ENCODE measurements at regions not wholly inside any gene's neighbourhood (a gene's known extent, or its start where the extent isn't known, plus 50 kb on each side); places are given as distances from the start of the nearest gene placed in this dataset.

DNA sequence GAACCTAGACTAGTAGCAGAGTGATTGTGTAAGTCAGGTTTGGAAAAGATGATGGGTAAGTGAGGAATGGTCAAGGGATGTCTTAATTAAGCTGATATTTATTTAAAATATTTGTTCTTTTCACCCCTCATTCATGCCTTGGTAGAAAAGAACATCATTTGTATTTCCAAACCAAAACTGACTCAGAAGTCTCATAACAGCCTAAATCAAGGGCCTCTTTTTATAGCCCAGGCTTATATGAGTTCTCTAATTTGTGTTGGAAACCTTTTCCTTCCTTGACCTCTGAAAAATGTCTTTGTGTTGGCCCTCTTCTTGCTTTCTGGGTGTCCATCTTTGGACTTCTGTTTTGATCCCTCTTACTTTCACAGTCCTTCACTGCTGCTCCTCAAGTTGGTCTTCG lies 1428.2 kb downstream of the MRPL39 start:
- intact Hi-C loops (cut with micrococcal nuclease) = no loop called here
- CTCF ChIA-PET = no interaction called here

GRCh38 chr21:24175106-24175505 lies 1432.2 kb downstream of the MRPL39 start:
- no peak overlapping the region for H3K4me3 ChIP-seq (ENCODE audit: control extremely low read depth in 1 of 5, extremely low read depth in 1 of 5, insufficient read depth in 1 of 5, low read depth in 2 of 5, low read length in 4 of 5)
- H2AFZ ChIP-seq (ENCODE audit: insufficient read depth, low read depth, low read length, poor library complexity, severe bottlenecking) = no peak overlapping the region
- TF ChIP-seq EZH2 (IDR thresholded peaks at IDR 0.05; ENCODE audit: borderline replicate concordance, insufficient read depth, low read depth, low read length, poor library complexity, severe bottlenecking) = no peak
- TF ChIP-seq, protein P1, sequence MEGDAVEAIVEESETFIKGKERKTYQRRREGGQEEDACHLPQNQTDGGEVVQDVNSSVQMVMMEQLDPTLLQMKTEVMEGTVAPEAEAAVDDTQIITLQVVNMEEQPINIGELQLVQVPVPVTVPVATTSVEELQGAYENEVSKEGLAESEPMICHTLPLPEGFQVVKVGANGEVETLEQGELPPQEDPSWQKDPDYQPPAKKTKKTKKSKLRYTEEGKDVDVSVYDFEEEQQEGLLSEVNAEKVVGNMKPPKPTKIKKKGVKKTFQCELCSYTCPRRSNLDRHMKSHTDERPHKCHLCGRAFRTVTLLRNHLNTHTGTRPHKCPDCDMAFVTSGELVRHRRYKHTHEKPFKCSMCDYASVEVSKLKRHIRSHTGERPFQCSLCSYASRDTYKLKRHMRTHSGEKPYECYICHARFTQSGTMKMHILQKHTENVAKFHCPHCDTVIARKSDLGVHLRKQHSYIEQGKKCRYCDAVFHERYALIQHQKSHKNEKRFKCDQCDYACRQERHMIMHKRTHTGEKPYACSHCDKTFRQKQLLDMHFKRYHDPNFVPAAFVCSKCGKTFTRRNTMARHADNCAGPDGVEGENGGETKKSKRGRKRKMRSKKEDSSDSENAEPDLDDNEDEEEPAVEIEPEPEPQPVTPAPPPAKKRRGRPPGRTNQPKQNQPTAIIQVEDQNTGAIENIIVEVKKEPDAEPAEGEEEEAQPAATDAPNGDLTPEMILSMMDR (IDR thresholded peaks at IDR 0.05) = no peak
- H3K4me1 ChIP-seq (ENCODE audit: control insufficient read depth in 2 of 2, insufficient read depth in 2 of 2, low read length in 2 of 2) = no peaks in the 10 kb centered on the region
- H3K27me3 ChIP-seq (replicated peaks in 1 of 4; ENCODE audit: control extremely low read depth in 1 of 4, control insufficient read depth in 3 of 4, insufficient read depth in 4 of 4, low read length in 3 of 4) = no peaks in the 10 kb centered on the region
- no peak overlapping the region for H3K27ac ChIP-seq (ENCODE audit: low read length in 2 of 2)
- Mint-ChIP-seq H3K4me1 (no peaks in the 10 kb centered on the region), H3K9me3 (ENCODE audit: insufficient read depth) (peaks cover 4% of the 10 kb centered on the region), H3K27me3 (no peaks in the 10 kb centered on the region), H3K27ac (no peak overlapping the region), H3K4me3 (no peak overlapping the region)
- intact Hi-C loops (cut with micrococcal nuclease) = no loop called here
- WGBS (ENCODE audit: insufficient coverage) = 100% methylated on average over 1 of the region's 1 CpG
- H3K36me3 ChIP-seq (replicated peaks in 1 of 2; ENCODE audit: control extremely low read depth in 1 of 2, control insufficient read depth in 1 of 2, extremely low read depth in 1 of 2, insufficient read depth in 2 of 2, low read length in 1 of 2) = no peaks in the 10 kb centered on the region
- ChIA-PET POLR2A (no interaction called here), CTCF (no interaction called here)
- H3K79me2 ChIP-seq (ENCODE audit: control insufficient read depth, insufficient read depth, low read length) = no peaks in the 10 kb centered on the region
- no peak for DNase-seq
- H3K9ac ChIP-seq (ENCODE audit: low read length) = no peak overlapping the region
- ATAC-seq (ENCODE audit: low read depth) = no peak
- no peak overlapping the region for H3K4me2 ChIP-seq (replicated peaks; ENCODE audit: low read depth, low read length, poor library complexity, severe bottlenecking)
- H4K20me1 ChIP-seq (ENCODE audit: control insufficient read depth, insufficient read depth, low read length, poor library complexity, severe bottlenecking) = no peaks in the 10 kb centered on the region
- peaks cover 0 to 2% (median 0%) of the 10 kb centered on the region in 3 donors for H3K9me3 ChIP-seq (ENCODE audit: control extremely low read depth in 1 of 3, control insufficient read depth in 2 of 3, insufficient read depth in 1 of 3, low read length in 2 of 3)

More for the DNA sequence above, 1428.2 kb downstream of the MRPL39 start:
- no peaks in the 10 kb centered on the region for H3K4me1 ChIP-seq (ENCODE audit: control insufficient read depth in 2 of 2, insufficient read depth in 2 of 2, low read length in 2 of 2)
- POLR2A ChIA-PET = no interaction called here
- H3K4me2 ChIP-seq (replicated peaks; ENCODE audit: low read depth, low read length, poor library complexity, severe bottlenecking) = no peak overlapping the region
- WGBS (ENCODE audit: insufficient coverage) = no CpG with 5 or more reads among the region's 1 CpG
- no peak overlapping the region for H3K9ac ChIP-seq (ENCODE audit: low read length)
- Mint-ChIP-seq H3K27ac (no peak overlapping the region), H3K9me3 (ENCODE audit: insufficient read depth) (peaks cover 4% of the 10 kb centered on the region), H3K4me3 (no peak overlapping the region), H3K27me3 (no peaks in the 10 kb centered on the region), H3K4me1 (no peaks in the 10 kb centered on the region)
- H3K36me3 ChIP-seq (replicated peaks in 1 of 2; ENCODE audit: control extremely low read depth in 1 of 2, control insufficient read depth in 1 of 2, extremely low read depth in 1 of 2, insufficient read depth in 2 of 2, low read length in 1 of 2) = no peaks in the 10 kb centered on the region
- H3K79me2 ChIP-seq (ENCODE audit: control insufficient read depth, insufficient read depth, low read length) = no peaks in the 10 kb centered on the region
- peaks cover 0 to 2% (median 0%) of the 10 kb centered on the region in 3 donors for H3K9me3 ChIP-seq (ENCODE audit: control extremely low read depth in 1 of 3, control insufficient read depth in 2 of 3, insufficient read depth in 1 of 3, low read length in 2 of 3)
- no peak overlapping the region for H3K27ac ChIP-seq (ENCODE audit: low read length in 2 of 2)
- H4K20me1 ChIP-seq (ENCODE audit: control insufficient read depth, insufficient read depth, low read length, poor library complexity, severe bottlenecking) = no peaks in the 10 kb centered on the region
- H3K27me3 ChIP-seq (replicated peaks in 1 of 4; ENCODE audit: control extremely low read depth in 1 of 4, control insufficient read depth in 3 of 4, insufficient read depth in 4 of 4, low read length in 3 of 4) = no peaks in the 10 kb centered on the region
- TF ChIP-seq, protein P1 (IDR thresholded peaks at IDR 0.05) = no peak
- TF ChIP-seq EZH2 (IDR thresholded peaks at IDR 0.05; ENCODE audit: borderline replicate concordance, insufficient read depth, low read depth, low read length, poor library complexity, severe bottlenecking) = no peak
- no peak overlapping the region for H2AFZ ChIP-seq (ENCODE audit: insufficient read depth, low read depth, low read length, poor library complexity, severe bottlenecking)
- DNase-seq = no peak
- no peak overlapping the region for H3K4me3 ChIP-seq (ENCODE audit: control extremely low read depth in 1 of 5, extremely low read depth in 1 of 5, insufficient read depth in 1 of 5, low read depth in 2 of 5, low read length in 4 of 5)
- ATAC-seq (ENCODE audit: low read depth) = no peak

Data from B cell (primary cell).